ENCODE measurements at regions not wholly inside any gene's neighbourhood (a gene's known extent, or its start where the extent isn't known, plus 50 kb on each side); places are given as distances from the start of the nearest gene placed in this dataset.

DNA sequence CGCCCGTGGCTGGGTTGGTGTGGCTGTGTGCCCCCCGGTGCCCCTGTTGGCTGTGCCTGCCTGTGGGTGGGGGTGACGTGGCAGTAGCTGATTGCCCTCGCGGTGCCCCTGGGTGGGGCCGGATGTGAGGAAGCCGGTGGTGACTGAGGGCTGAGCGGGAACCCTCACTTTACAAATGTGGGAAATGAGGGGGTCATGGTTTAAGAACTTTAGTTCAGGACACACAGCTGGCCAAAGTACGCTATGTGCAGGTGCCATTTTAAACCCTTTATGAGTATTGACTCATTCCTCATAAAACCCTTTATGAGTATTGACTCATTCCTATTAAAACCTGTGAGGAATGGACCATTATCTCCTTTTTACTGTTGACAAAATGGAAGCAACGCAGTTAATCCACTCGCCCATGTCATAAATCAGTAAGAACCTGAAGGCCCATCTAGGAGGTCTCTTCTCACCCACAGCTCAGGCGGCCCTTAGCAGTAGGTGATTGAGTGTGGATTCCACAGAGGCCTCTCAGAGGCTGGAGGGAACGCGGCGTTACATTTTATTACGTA, 290.1 kb upstream of the COBL start:
- TF ChIP-seq, protein P1, sequence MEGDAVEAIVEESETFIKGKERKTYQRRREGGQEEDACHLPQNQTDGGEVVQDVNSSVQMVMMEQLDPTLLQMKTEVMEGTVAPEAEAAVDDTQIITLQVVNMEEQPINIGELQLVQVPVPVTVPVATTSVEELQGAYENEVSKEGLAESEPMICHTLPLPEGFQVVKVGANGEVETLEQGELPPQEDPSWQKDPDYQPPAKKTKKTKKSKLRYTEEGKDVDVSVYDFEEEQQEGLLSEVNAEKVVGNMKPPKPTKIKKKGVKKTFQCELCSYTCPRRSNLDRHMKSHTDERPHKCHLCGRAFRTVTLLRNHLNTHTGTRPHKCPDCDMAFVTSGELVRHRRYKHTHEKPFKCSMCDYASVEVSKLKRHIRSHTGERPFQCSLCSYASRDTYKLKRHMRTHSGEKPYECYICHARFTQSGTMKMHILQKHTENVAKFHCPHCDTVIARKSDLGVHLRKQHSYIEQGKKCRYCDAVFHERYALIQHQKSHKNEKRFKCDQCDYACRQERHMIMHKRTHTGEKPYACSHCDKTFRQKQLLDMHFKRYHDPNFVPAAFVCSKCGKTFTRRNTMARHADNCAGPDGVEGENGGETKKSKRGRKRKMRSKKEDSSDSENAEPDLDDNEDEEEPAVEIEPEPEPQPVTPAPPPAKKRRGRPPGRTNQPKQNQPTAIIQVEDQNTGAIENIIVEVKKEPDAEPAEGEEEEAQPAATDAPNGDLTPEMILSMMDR (IDR thresholded peaks at IDR 0.05): no peak
- TF ChIP-seq POLR2A (IDR thresholded peaks at IDR 0.05): no peak
